SU-DHL-6 (cell line): ENCODE measurements at regions not wholly inside any gene's neighbourhood (a gene's known extent, or its start where the extent isn't known, plus 50 kb on each side); places are given as distances from the start of the nearest gene placed in this dataset.

ENCODE experiments used
- H2AFZ ChIP-seq: fragments of 200-600 bp; sonication (generic); 2 replicates; pipeline ENCODE4 v1.6.1; 2014; ENCODE audit warnings: low read depth, mild to moderate bottlenecking, moderate library complexity, mixed read lengths, antibody characterized with exemption, low read length; ENCODE audit not compliant: severe bottlenecking
- H3F3A ChIP-seq: fragments of 200-600 bp; shearing (Covaris generic); 2 replicates; pipeline ENCODE4 v1.6.0; 2016; ENCODE audit warnings: antibody characterized with exemption, mild to moderate bottlenecking; ENCODE audit not compliant: insufficient read depth
- H3K27ac ChIP-seq: fragments of 200-600 bp; sonication (generic); 2 replicates; pipeline ENCODE4 v1.5.1; 2016; ENCODE audit warnings: low read depth, mild to moderate bottlenecking, low read length, moderate library complexity, mixed read lengths
- H3K27me3 ChIP-seq: fragments of 200-600 bp; sonication (generic), shearing (Covaris generic); 2 replicates; pipeline ENCODE4 v1.6.0; 2014; ENCODE audit warnings: mild to moderate bottlenecking, low read length
- H3K36me3 ChIP-seq: fragments of 200-600 bp; sonication (generic); 2 replicates; pipeline ENCODE4 v1.6.1; 2014; ENCODE audit warnings: mild to moderate bottlenecking, low read length, mixed read lengths
- H3K4me2 ChIP-seq: fragments of 300-600, 200-600 bp; shearing (Covaris generic), sonication (generic); 2 replicates; pipeline ENCODE4 v1.6.0; 2014; ENCODE audit warnings: low read length, low read depth, mild to moderate bottlenecking; ENCODE audit not compliant: poor library complexity, severe bottlenecking
- H3K4me3 ChIP-seq: fragments of 200-600 bp; sonication (generic); 2 replicates; pipeline ENCODE4 v1.5.1; 2014; ENCODE audit warnings: antibody characterized with exemption, low read length, mild to moderate bottlenecking, mixed read lengths; ENCODE audit not compliant: insufficient read depth, poor library complexity, severe bottlenecking
- H3K79me2 ChIP-seq: fragments of 200-600 bp; sonication (generic); 2 replicates; pipeline ENCODE4 v1.6.1; 2014; ENCODE audit warnings: mild to moderate bottlenecking, low read length, moderate library complexity; ENCODE audit not compliant: insufficient read depth
- H3K9ac ChIP-seq: fragments of 200-600 bp; sonication (generic); 2 replicates; pipeline ENCODE4 v1.7.0; 2014; ENCODE audit warnings: mild to moderate bottlenecking, low read length
- H3K9me2 ChIP-seq: fragments of 200-600 bp; sonication (generic); replicated peaks from 2 replicates; pipeline ENCODE4 v1.6.1; 2014; ENCODE audit warnings: low read length; ENCODE audit not compliant: insufficient read depth
- H3K9me3 ChIP-seq: fragments of 200-600 bp; sonication (generic); 2 replicates; pipeline ENCODE4 v1.6.1; 2014; ENCODE audit warnings: low read length, mixed read lengths; ENCODE audit not compliant: insufficient read depth
- H4K20me1 ChIP-seq: fragments of 200-600 bp; sonication (generic); 2 replicates; pipeline ENCODE4 v1.6.1; 2014; ENCODE audit warnings: low read depth, mild to moderate bottlenecking, antibody characterized with exemption, low read length, moderate library complexity, mixed read lengths
- CTCF ChIP-seq: fragments of 200-600 bp; sonication (generic); IDR thresholded peaks from one replicate; pipeline ENCODE4 v1.5.1; 2017; ENCODE audit warnings: antibody characterized with exemption, mild to moderate bottlenecking, low read length, moderate library complexity; ENCODE audit not compliant: insufficient read depth, poor library complexity, severe bottlenecking
- EZH2phosphoT487 ChIP-seq: fragments of 200-600 bp; sonication (generic), shearing (Covaris generic); conservative IDR thresholded peaks from 2 replicates; pipeline ENCODE4 v1.6.1; 2018; ENCODE audit warnings: mild to moderate bottlenecking, antibody characterized with exemption, low read length, moderate library complexity, mixed read lengths

- Histone ChIP-seq H3K27me3 (no peaks in the 10 kb centered on the region), H3F3A (no peaks in the 10 kb centered on the region), H3K9ac (no peak overlapping the region), H3K27ac (no peak overlapping the region), H3K4me3 (no peak overlapping the region), H3K4me2 (no peak overlapping the region), H3K79me2 (no peaks in the 10 kb centered on the region), H3K9me2 (no peaks in the 10 kb centered on the region), H4K20me1 (no peaks in the 10 kb centered on the region), H2AFZ (no peak overlapping the region), H3K36me3 (no peaks in the 10 kb centered on the region), H3K9me3 (peaks cover 5% of the 10 kb centered on the region; the same call in 1 of the 2 replicates)
- TF ChIP-seq EZH2phosphoT487 (no peak), CTCF (no peak)
Observed at GRCh38 chr2:185335879-185336278, 402.7 kb upstream of the FSIP2 start.

GRCh38 chr2:185337033-185337432 is 401.6 kb upstream of the FSIP2 start:
- H3K9ac ChIP-seq = no peak overlapping the region
- peaks cover 9% of the 10 kb centered on the region; the same call in 1 of the 2 replicates for H3K9me3 ChIP-seq
- TF ChIP-seq CTCF (no peak), EZH2phosphoT487 (no peak)
- no peak overlapping the region for H3K27ac ChIP-seq
- H3K79me2 ChIP-seq = no peaks in the 10 kb centered on the region
- H3K9me2 ChIP-seq = no peaks in the 10 kb centered on the region
- H3K4me3 ChIP-seq = no peak overlapping the region
- no peaks in the 10 kb centered on the region for H3F3A ChIP-seq
- no peaks in the 10 kb centered on the region for H3K27me3 ChIP-seq
- no peaks in the 10 kb centered on the region for H3K36me3 ChIP-seq
- H4K20me1 ChIP-seq = no peaks in the 10 kb centered on the region
- no peak overlapping the region for H3K4me2 ChIP-seq
- H2AFZ ChIP-seq = no peak overlapping the region

GRCh38 chr2:185338104-185338503 is 400.5 kb upstream of the FSIP2 start:
- no peak overlapping the region for H3K4me2 ChIP-seq
- H3K27me3 ChIP-seq = no peaks in the 10 kb centered on the region
- TF ChIP-seq EZH2phosphoT487 = no peak
- no peak for TF ChIP-seq CTCF
- no peaks in the 10 kb centered on the region for H3K36me3 ChIP-seq
- no peak overlapping the region for H3K4me3 ChIP-seq
- no peaks in the 10 kb centered on the region for H3K9me2 ChIP-seq
- no peaks in the 10 kb centered on the region for H3K79me2 ChIP-seq
- no peaks in the 10 kb centered on the region for H4K20me1 ChIP-seq
- H3K27ac ChIP-seq = no peak overlapping the region
- H3K9me3 ChIP-seq = peaks cover 9% of the 10 kb centered on the region; the same call in 1 of the 2 replicates
- no peak overlapping the region for H2AFZ ChIP-seq
- H3K9ac ChIP-seq = no peak overlapping the region
- H3F3A ChIP-seq = no peaks in the 10 kb centered on the region
